ENCODE measurements at regions not wholly inside any gene's neighbourhood (a gene's known extent, or its start where the extent isn't known, plus 50 kb on each side); places are given as distances from the start of the nearest gene placed in this dataset.
"Not testable (repeated sequence)": the region's sequence is repeated elsewhere in the genome, so short reads cannot be mapped to it uniquely, and the experiment has no call there.

DNA sequence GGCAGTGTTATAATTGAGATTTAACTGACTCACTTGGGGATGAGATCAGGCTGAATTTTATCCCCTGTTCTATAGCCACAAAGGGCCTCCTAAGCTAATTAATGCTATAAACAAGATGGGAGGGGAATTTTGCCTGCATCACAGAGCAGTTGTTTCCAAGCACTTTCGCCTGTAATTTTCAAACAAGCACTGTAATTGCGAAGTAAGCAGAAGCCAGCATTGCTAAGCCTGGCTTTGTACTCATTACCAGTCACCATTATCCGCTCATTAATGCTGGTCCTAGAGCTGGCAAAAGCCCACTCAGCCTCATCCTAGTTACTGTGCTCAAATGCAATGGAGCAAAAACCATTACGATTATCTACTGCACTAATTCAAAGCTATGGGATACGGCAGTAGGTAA is 356.6 kb upstream of the UBE2E2 start (continued):
- TF ChIP-seq, protein P1, sequence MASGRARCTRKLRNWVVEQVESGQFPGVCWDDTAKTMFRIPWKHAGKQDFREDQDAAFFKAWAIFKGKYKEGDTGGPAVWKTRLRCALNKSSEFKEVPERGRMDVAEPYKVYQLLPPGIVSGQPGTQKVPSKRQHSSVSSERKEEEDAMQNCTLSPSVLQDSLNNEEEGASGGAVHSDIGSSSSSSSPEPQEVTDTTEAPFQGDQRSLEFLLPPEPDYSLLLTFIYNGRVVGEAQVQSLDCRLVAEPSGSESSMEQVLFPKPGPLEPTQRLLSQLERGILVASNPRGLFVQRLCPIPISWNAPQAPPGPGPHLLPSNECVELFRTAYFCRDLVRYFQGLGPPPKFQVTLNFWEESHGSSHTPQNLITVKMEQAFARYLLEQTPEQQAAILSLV (tag; IDR thresholded peaks at IDR 0.05), result no peak
- no peak for TF ChIP-seq MECOM (CRISPR knock-in tag; IDR thresholded peaks at IDR 0.05)

DNA sequence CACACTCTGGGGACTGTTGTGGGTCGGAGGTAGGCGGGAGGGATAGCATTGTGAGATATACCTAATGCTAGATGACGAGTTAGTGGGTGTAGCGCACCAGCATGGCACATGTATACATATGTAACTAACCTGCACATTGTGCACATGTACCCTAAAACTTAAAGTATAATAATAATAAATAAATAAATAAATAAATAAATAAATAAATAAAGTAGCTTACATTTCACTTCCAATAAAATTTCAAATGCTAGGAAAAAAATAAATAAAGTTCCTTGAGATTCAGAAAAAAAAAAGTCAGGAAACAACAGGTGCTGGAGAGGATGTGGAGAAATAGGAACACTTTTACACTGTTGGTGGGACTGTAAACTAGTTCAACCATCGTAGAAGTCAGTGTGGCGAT is 353.5 kb upstream of the UBE2E2 start:
- H4K20me1 ChIP-seq (replicated peaks; ENCODE audit: control insufficient read depth, insufficient read depth, low read length); H3K4me3 ChIP-seq; H3K27ac ChIP-seq (ENCODE audit: extremely low read depth, low read depth, low read length); H2AFZ ChIP-seq (ENCODE audit: low read depth, low read length); POLR2A ChIA-PET; H3K9me3 ChIP-seq (replicated peaks; ENCODE audit: control insufficient read depth, insufficient read depth, low read depth, low read length); H3K36me3 ChIP-seq (ENCODE audit: control insufficient read depth, insufficient read depth, low read length); H3K4me2 ChIP-seq (ENCODE audit: insufficient read depth, low read length); CTCF ChIA-PET (ENCODE audit: low intra/inter-chr PET ratio); intact Hi-C loops (cut with micrococcal nuclease); BruUV-seq (replicated peaks); H3K27me3 ChIP-seq (ENCODE audit: control insufficient read depth in 2 of 2, insufficient read depth in 2 of 2, low read length in 2 of 2); FAIRE-seq; H3K9ac ChIP-seq (ENCODE audit: insufficient read depth in 1 of 2, low read depth in 2 of 2, low read length in 2 of 2); H3K4me1 ChIP-seq (replicated peaks in 1 of 2; ENCODE audit: control insufficient read depth in 2 of 2, insufficient read depth in 2 of 2, low read length in 2 of 2); H3K79me2 ChIP-seq (ENCODE audit: control insufficient read depth, insufficient read depth, low read length); ATAC-seq; in situ Hi-C loops (cut with MboI); DNase-seq (ENCODE audit: extremely low read depth in 1 of 4, low spot score in 3 of 4); H3K9me1 ChIP-seq (ENCODE audit: control insufficient read depth, insufficient read depth, low read length): not testable (repeated sequence)
- WGBS (ENCODE audit: insufficient coverage, low coverage, missing lambda C conversion rate), result 3% methylated on average over 4 of the region's 6 CpGs

DNA sequence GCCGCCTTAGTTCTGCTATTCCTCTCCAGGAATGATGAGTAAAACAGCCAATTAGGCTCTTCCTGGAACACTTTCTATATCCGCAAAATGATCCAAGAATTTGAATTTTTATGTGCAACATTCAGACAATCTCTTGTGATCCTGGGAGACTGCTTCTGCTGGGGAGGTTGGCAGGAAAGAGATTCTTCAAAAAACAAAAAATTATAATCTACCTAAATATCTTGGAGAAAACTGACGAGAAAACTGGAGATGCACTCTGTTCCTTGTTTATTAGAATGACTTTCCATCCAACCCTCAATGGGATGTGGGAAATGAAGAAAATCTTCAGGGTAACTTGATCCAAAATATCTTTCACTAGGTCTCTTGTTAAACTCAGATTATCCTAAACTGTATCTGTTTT is 346.3 kb upstream of the UBE2E2 start:
- in situ Hi-C loops (cut with MboI) (no loop called here), intact Hi-C loops (cut with micrococcal nuclease) (no loop called here)
- H3K4me1 ChIP-seq (replicated peaks in 1 of 2; ENCODE audit: control insufficient read depth in 2 of 2, insufficient read depth in 2 of 2, low read length in 2 of 2), result no peaks in the 10 kb centered on the region
- BruUV-seq (replicated peaks), result no TSS peak
- H3K9ac ChIP-seq (ENCODE audit: insufficient read depth in 1 of 2, low read depth in 2 of 2, low read length in 2 of 2), result no peak overlapping the region
- no peaks in the 10 kb centered on the region for H3K9me3 ChIP-seq (replicated peaks; ENCODE audit: control insufficient read depth, insufficient read depth, low read depth, low read length)
- CTCF ChIA-PET (ENCODE audit: low intra/inter-chr PET ratio), result no interaction called here
- no peak overlapping the region for H3K4me2 ChIP-seq (ENCODE audit: insufficient read depth, low read length)
- no peak for ATAC-seq
- H3K36me3 ChIP-seq (ENCODE audit: control insufficient read depth, insufficient read depth, low read length), result no peaks in the 10 kb centered on the region
- no peak for FAIRE-seq
- no peaks in the 10 kb centered on the region for H4K20me1 ChIP-seq (replicated peaks; ENCODE audit: control insufficient read depth, insufficient read depth, low read length)
- POLR2A ChIA-PET, result no interaction called here
- no peaks in the 10 kb centered on the region for H3K27me3 ChIP-seq (ENCODE audit: control insufficient read depth in 2 of 2, insufficient read depth in 2 of 2, low read length in 2 of 2)
- H3K79me2 ChIP-seq (ENCODE audit: control insufficient read depth, insufficient read depth, low read length), result no peaks in the 10 kb centered on the region
- H3K4me3 ChIP-seq, result no peak overlapping the region
- H3K9me1 ChIP-seq (ENCODE audit: control insufficient read depth, insufficient read depth, low read length), result no peaks in the 10 kb centered on the region
- no peak overlapping the region for H2AFZ ChIP-seq (ENCODE audit: low read depth, low read length)
- DNase-seq (ENCODE audit: extremely low read depth in 1 of 4, low spot score in 3 of 4), result no peak
- 0% methylated on average over 3 of the region's 3 CpGs for WGBS (ENCODE audit: insufficient coverage, low coverage, missing lambda C conversion rate)
- H3K27ac ChIP-seq (ENCODE audit: extremely low read depth, low read depth, low read length), result no peak overlapping the region
- TF ChIP-seq NR2C1 (IDR thresholded peaks at IDR 0.05) (no peak), NR2C1 (tag; IDR thresholded peaks at IDR 0.05) (no peak), MYNN (IDR thresholded peaks at IDR 0.05) (no peak), MYNN (CRISPR knock-in tag; IDR thresholded peaks at IDR 0.05) (no peak), NCOA4 (IDR thresholded peaks at IDR 0.05; ENCODE audit: partially characterized antibody) (no peak), HDAC8 (tag; IDR thresholded peaks at IDR 0.05) (no peak), PHF8 (IDR thresholded peaks at IDR 0.05; ENCODE audit: borderline replicate concordance, low read length) (no peak), ZNF77 (CRISPR knock-in tag; IDR thresholded peaks at IDR 0.05) (no peak), MEF2A (IDR thresholded peaks at IDR 0.05; ENCODE audit: control insufficient read depth, low read depth, low read length) (no peak)
- TF ChIP-seq, protein P2, sequence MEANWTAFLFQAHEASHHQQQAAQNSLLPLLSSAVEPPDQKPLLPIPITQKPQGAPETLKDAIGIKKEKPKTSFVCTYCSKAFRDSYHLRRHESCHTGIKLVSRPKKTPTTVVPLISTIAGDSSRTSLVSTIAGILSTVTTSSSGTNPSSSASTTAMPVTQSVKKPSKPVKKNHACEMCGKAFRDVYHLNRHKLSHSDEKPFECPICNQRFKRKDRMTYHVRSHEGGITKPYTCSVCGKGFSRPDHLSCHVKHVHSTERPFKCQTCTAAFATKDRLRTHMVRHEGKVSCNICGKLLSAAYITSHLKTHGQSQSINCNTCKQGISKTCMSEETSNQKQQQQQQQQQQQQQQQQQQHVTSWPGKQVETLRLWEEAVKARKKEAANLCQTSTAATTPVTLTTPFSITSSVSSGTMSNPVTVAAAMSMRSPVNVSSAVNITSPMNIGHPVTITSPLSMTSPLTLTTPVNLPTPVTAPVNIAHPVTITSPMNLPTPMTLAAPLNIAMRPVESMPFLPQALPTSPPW (CRISPR knock-in tag; IDR thresholded peaks at IDR 0.05), result no peak
